Epithelial cell of esophagus (primary cell): ENCODE measurements at regions not wholly inside any gene's neighbourhood (a gene's known extent, or its start where the extent isn't known, plus 50 kb on each side); places are given as distances from the start of the nearest gene placed in this dataset.

Source experiments
- DNase-seq: peaks from one replicate; pipeline ENCODE4 v3.0.0; 2010; ENCODE audit warnings: low read depth
- H3K4me3 ChIP-seq: 2 replicates; pipeline ENCODE4 v1.5.1; 2011; ENCODE audit warnings: mild to moderate bottlenecking, low read length, control low read depth
- CTCF ChIP-seq: IDR thresholded peaks from 2 replicates; pipeline ENCODE4 v1.5.1; 2011; ENCODE audit warnings: low read depth, mild to moderate bottlenecking, low read length, control low read depth, inconsistent platforms; ENCODE audit not compliant: insufficient read depth; ENCODE audit errors: missing control alignments

DNA sequence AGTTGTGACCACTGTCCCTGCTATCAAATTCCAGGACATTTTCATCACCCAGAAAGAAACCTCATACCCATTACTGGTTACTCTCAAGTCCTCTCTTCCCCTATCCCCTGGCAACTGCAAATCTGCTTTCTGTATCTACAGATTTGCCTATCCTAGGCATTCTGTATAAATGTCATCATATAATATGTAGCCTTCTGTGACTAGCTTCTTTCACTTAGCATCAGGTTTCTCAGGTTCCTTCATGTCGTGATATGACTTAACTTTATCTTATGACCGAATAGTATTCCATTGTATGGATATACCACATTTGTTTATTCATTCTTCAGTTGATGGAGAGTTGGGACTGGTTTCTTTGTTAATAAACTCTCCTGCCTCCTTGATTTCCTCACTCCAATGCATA, 60.5 kb downstream of the PMAIP1 start:
- no peak for TF ChIP-seq CTCF
- no peak for DNase-seq
- no peak overlapping the region for H3K4me3 ChIP-seq

- no peak for DNase-seq
- no peak for TF ChIP-seq CTCF
- H3K4me3 ChIP-seq = no peak overlapping the region
These were observed 59.8 kb downstream of the PMAIP1 start for GRCh38 chr18:59959606-59960005.

DNA sequence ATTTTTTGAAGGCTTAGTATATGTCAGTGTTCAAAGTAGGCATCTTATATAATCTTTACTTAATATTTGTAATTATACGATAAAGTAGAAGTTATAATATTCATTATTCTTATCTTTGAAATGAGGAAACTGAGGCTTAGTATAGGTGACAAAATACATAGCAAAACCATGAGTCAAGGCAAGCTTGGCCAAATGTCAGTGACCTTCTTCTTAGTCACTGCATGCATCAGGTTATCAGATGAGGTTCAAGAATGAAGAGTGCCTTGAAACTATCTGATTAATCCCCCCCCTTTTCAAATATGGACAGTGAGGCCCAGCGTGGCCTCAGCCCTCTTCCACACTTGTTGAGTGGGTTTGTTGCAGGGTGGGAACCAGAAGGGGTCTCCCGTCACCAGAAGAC, 59.3 kb downstream of the PMAIP1 start:
- TF ChIP-seq CTCF = no peak
- H3K4me3 ChIP-seq = no peak overlapping the region
- DNase-seq = peak; percentile 32

GRCh38 chr18:59957957-59958356, 58.2 kb downstream of the PMAIP1 start:
- H3K4me3 ChIP-seq = no peak overlapping the region
- TF ChIP-seq CTCF = no peak
- peak; percentile 68 for DNase-seq

GRCh38 chr18:59954755-59955156, 55.0 kb downstream of the PMAIP1 start:
- peak; percentile 20 for DNase-seq
- H3K4me3 ChIP-seq = no peak overlapping the region
- no peak for TF ChIP-seq CTCF

- no peak overlapping the region for H3K4me3 ChIP-seq
- TF ChIP-seq CTCF = no peak
- DNase-seq = peak; percentile 55
These were observed 54.4 kb downstream of the PMAIP1 start for GRCh38 chr18:59954241-59954640.
